MG63 (cell line): ENCODE measurements at regions not wholly inside any gene's neighbourhood (a gene's known extent, or its start where the extent isn't known, plus 50 kb on each side); places are given as distances from the start of the nearest gene placed in this dataset.

Experiments
- DNase-seq: peaks from one replicate; pipeline ENCODE4 v3.0.0-alpha.2; 2020
- H3K27me3 ChIP-seq: fragments of 250-450 bp; sonication (Bioruptor Pico); 2 replicates; pipeline ENCODE4 v1.5.1; 2020; ENCODE audit warnings: mild to moderate bottlenecking, moderate library complexity
- H3K36me3 ChIP-seq: fragments of 250-450 bp; sonication (Bioruptor Pico); 2 replicates; pipeline ENCODE4 v1.5.1; 2020; ENCODE audit warnings: mild to moderate bottlenecking, moderate library complexity
- H3K4me3 ChIP-seq: fragments of 250-450 bp; sonication (Bioruptor Pico); 2 replicates; pipeline ENCODE4 v1.5.1; 2020; ENCODE audit warnings: mild to moderate bottlenecking, moderate library complexity
- H3K9me3 ChIP-seq: fragments of 250-450 bp; sonication (Bioruptor Pico); 2 replicates; pipeline ENCODE4 v1.5.1; 2020; ENCODE audit warnings: mild to moderate bottlenecking, moderate library complexity

DNA sequence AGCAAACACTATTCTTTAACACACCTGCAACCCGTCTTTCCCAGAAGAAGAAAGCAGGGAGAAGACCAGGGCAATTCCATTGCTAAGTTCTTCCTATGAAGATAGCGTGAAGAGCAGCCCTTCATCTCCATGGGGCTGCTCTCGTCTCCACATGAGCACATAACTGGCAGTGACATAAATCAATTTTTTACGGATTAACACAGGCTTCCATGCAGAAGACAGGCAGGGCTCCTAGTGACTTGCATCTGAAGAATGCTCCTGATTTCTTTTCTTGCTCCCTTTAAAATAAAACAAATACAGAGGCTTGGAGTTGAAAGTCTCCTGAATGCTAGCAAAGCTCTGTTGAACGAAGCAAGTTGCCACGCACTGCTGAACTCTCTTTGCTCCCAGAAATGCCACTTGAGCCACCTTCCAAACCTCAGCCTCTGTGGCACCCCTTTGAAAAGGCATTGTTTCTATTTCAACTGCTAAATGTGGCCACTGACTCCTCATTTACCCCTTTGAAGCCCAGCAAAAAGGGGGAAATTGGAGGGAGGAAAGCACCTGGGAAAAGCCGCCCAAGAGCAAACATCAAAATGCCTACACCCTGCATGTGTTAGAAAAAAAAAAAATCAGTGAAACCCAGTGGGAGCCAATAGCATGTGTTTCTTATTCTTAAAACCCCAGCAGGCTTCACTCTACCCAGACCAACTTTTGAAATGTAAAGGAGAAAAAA, 383.7 kb downstream of the IDS start:
- Histone ChIP-seq H3K4me3 (no peak overlapping the region), H3K36me3 (no peaks in the 10 kb centered on the region), H3K9me3 (no peaks in the 10 kb centered on the region), H3K27me3 (no peaks in the 10 kb centered on the region)
- DNase-seq: no peak

DNA sequence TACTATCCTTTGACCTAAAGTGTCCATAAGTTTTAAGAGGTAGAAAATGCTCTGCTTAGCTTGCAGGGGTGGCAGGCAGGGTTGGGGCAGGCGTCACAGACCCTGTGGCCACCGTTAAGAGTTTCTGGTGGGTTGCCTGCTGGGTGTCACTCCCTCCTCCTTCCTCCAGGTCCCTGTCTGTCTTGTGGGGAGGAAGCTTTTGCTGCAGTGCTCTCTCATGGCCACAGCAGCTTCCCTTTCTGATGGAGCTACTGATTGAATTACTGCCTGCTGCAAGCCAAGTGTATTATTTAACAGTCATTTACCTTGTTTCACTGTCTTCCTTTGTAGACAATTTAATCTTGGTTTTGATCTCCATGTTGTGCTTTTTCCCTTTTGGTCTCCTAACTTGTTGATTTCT, 384.6 kb downstream of the IDS start:
- no peaks in the 10 kb centered on the region for H3K27me3 ChIP-seq
- no peaks in the 10 kb centered on the region for H3K36me3 ChIP-seq
- no peak for DNase-seq

DNA sequence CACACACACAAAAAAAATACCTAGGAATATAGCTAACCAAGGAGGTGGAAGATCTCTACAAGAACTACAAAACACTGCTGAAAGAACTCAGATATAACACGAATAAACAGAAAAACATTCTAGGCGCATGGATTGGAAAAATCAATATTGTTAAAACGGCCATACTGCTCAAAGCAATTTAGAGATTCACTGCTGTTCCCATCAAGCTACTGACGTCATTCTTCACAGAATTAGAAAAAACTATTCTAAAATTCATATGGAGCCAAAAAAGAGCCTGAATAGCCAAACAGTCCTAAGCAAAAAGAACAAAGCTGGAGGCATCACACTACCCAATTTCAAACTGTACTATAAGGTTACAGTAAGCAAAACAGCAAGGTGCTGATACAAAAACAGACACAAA, 390.2 kb downstream of the IDS start:
- no peak for DNase-seq
- Histone ChIP-seq H3K4me3 (no peak overlapping the region), H3K27me3 (no peaks in the 10 kb centered on the region), H3K36me3 (no peaks in the 10 kb centered on the region), H3K9me3 (no peaks in the 10 kb centered on the region)

More for the DNA sequence above, 384.6 kb downstream of the IDS start:
- Histone ChIP-seq H3K9me3 (no peaks in the 10 kb centered on the region), H3K4me3 (no peak overlapping the region)

DNA sequence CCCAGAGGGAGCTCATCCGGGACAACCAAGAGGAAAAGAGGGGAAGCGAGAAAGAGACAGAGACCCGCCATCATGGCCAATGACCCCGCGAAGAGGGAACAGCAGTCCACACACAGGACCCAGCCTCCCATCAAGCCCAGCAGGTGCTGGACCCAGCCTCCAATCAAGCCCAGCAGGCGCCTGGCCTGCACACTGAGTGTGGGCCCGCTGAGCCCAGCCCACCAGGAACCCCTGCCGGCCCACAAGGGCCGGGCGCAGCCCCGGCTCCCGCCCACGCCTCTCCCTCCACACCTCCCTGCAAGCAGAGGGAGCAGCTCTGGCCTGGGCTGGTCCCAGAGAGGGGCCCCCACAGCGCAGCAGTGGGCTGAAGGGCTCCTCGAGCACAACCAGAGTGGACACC, 391.1 kb downstream of the IDS start:
- Histone ChIP-seq H3K27me3 (no peaks in the 10 kb centered on the region), H3K9me3 (no peaks in the 10 kb centered on the region), H3K36me3 (no peaks in the 10 kb centered on the region), H3K4me3 (no peak overlapping the region)
- no peak for DNase-seq

DNA sequence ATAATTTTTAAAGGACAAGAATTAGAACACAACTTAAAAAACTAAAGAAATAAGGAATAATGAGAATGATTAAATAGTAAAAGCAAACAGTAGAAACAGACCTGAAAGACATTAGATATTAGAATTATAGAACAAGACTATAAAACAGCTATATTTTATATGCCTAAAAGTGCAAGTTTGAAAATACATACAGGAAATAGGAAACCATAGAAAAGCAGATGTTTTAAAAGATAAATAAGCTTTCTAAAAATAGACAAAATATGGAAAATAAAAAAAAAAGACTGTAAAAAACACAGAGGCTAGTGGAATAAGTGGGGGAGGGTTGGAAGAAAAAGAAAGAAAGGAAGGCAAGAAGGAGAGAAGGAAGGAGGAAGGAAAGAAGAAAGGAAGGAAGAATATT, 407.3 kb downstream of the IDS start:
- no peak for DNase-seq
- Histone ChIP-seq H3K9me3 (no peaks in the 10 kb centered on the region), H3K27me3 (no peaks in the 10 kb centered on the region), H3K36me3 (no peaks in the 10 kb centered on the region), H3K4me3 (no peak overlapping the region)

DNA sequence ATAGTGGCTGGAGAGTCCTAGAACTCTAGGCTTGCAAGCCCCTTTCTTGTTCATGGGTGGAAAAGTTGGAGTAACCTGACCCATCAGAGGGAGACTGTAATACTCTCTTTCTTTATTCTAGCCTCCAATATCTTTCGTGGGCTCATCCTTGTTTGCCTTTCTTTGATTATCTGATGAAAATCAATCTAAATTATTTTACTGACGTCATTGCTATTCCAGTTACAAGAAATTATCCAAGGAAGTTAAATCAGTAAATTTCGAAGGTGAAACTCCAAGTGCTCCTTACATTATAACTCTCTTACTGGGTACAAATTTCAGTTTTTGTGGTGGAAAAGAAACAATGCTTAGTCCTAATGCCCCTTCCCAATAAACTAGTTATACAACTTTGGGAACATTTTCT, 412.9 kb downstream of the IDS start:
- Histone ChIP-seq H3K4me3 (no peak overlapping the region), H3K36me3 (no peaks in the 10 kb centered on the region), H3K9me3 (no peaks in the 10 kb centered on the region), H3K27me3 (no peaks in the 10 kb centered on the region)
- DNase-seq: no peak

DNA sequence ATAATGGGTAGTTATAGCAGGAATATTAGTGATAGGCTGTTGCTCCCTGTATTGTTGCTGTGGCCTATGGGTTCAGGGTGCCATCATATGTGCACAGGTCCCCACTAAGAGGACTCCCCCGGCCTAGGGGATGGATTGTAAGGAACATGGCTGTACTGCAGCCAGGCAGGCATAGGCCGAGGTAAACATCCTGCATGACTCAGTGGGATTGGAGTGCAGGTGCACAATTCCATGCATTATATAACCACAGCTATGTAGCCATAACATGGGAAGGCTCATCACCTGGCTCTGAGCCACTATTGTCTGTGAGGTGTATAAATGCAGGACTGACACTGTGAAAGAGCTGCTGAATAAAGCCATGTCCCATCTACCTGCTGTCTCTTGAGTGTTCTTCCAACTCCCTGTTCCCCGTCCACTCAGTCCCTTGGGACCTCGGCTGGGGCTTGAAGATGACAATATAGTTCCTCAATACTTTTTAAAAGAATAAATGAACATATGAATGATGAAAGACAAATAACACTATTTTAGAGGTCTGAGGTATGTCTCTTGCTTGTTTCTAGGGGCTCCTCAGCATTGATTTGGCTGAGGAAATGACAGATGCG, 425.2 kb downstream of the IDS start:
- Histone ChIP-seq H3K27me3 (no peaks in the 10 kb centered on the region), H3K9me3 (no peaks in the 10 kb centered on the region), H3K4me3 (no peak overlapping the region), H3K36me3 (no peaks in the 10 kb centered on the region)
- no peak for DNase-seq

DNA sequence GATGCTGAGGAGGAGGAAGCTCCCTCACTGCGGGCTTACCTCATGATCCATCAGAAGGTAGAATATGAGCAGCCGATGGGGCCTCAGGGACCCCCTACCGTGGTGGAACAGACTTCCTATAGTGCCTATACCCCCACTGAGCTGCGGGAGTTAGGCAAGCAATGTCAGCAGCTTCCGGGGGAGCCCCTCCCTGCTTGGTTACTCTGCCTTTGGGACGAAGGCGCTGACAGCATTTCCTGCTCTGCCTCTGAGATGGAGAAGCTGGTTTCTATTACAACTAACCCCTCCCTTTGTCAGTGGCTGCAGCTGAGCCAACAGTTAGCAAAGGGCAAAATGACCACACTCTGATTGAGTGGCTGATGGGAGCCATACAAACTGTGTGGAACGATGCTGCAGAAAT, 430.7 kb downstream of the IDS start:
- H3K4me3 ChIP-seq: no peak overlapping the region
- peak; percentile 4 for DNase-seq
- H3K9me3 ChIP-seq: no peaks in the 10 kb centered on the region
- H3K36me3 ChIP-seq: no peaks in the 10 kb centered on the region
- H3K27me3 ChIP-seq: no peaks in the 10 kb centered on the region

DNA sequence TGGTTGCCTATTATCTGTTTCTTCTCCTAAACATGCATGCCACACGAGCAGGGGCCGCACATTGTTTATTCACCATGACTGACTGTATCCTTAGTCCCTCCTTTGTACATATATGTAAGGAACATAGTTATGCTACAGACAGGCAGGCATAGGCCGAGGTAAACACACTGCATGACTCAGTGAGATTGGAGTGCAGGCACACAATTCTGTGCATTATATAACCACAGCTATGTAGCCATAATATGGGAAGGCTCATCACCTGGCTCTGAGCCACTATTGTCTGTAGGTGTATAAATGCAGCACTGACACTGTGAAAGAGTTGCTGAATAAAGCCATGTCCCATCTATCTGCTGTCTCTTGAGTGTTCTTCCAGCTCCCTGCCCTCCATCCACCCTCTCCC, 431.6 kb downstream of the IDS start:
- H3K4me3 ChIP-seq: no peak overlapping the region
- no peaks in the 10 kb centered on the region for H3K36me3 ChIP-seq

DNA sequence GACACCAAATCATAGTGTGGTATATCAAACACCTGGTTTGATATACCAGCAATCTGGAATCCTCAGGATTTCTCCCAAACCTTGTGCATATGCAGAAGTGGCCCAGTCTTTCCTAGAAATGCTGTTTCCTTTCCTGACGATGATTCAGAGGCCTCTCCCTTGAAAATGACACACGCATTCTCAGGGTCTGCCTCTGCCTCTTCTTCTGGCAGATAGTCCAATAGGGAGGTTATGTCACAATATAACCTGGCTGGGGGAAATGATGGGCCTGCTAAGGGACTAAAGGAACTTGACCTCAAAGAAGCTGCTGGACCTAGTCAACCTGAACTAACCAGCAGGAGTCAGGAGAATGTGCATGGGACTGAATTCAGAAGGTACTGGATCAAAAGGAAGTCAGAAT, 435.2 kb downstream of the IDS start:
- H3K27me3 ChIP-seq: no peaks in the 10 kb centered on the region
- no peaks in the 10 kb centered on the region for H3K36me3 ChIP-seq
- no peaks in the 10 kb centered on the region for H3K9me3 ChIP-seq
- no peak overlapping the region for H3K4me3 ChIP-seq
- DNase-seq: no peak

More for the DNA sequence above, 431.6 kb downstream of the IDS start:
- H3K9me3 ChIP-seq: no peaks in the 10 kb centered on the region
- no peak for DNase-seq
- H3K27me3 ChIP-seq: no peaks in the 10 kb centered on the region

DNA sequence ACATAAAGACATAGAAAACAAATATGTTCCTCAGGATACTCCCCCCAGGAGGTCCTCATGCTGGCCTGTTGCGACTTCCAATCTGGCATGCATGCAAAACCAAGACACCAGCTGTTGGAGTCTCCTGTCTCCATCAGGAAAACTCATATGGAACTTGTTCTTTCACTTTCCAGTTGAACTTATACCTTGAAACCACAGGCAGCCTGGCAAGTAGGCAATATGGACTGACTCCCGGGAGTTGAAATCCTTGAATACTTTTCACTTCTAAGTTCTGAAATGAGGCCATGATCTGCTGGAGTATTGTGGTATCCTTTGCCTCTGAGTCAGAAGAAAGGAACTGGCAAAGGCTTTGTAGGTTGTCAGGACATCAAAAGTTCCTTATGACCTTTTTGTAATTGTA, 444.2 kb downstream of the IDS start:
- no peaks in the 10 kb centered on the region for H3K9me3 ChIP-seq
- no peaks in the 10 kb centered on the region for H3K36me3 ChIP-seq
- H3K4me3 ChIP-seq: no peak overlapping the region
- DNase-seq: peak; percentile 36
- no peaks in the 10 kb centered on the region for H3K27me3 ChIP-seq
